WTC11 (cell line): ENCODE measurements at regions not wholly inside any gene's neighbourhood (a gene's known extent, or its start where the extent isn't known, plus 50 kb on each side); places are given as distances from the start of the nearest gene placed in this dataset.

Experiments used
- ATAC-seq: fragments of 200-7000 bp; cut with Tn5 transposase; 2 replicates; pipeline ENCODE4 v1.10.0; 2021; ENCODE audit warnings: mild to moderate bottlenecking, moderate library complexity
- CTCF ChIA-PET: fragments of 300-600 bp; sonication (Branson Sonifier 250); formaldehyde crosslinking; loops from one replicate; lab custom pipeline; 2021; ENCODE audit warnings: antibody characterized with exemption; lab: Charles Lee
- POLR2A ChIA-PET: fragments of 350-600 bp; sonication (Branson Sonifier 250); formaldehyde crosslinking; loops from one replicate; lab custom pipeline; 2021; ENCODE audit warnings: antibody characterized with exemption; lab: Charles Lee
- DNase-seq: peaks from one replicate; pipeline ENCODE4 v3.0.0; 2021; ENCODE audit warnings: low spot score
- H3K27ac Mint-ChIP-seq: 2 replicates; pipeline ENCODE4 v1.8.0; 2021; ENCODE audit warnings: mixed read lengths
- H3K27me3 Mint-ChIP-seq: 2 replicates; pipeline ENCODE4 v1.8.0; 2021; ENCODE audit warnings: low read depth, mild to moderate bottlenecking, moderate library complexity, mixed read lengths
- H3K36me3 Mint-ChIP-seq: 2 replicates; pipeline ENCODE4 v1.8.0; 2021; ENCODE audit warnings: mixed read lengths
- H3K4me1 Mint-ChIP-seq: 2 replicates; pipeline ENCODE4 v1.8.0; 2022; ENCODE audit warnings: mixed read lengths
- H3K4me3 Mint-ChIP-seq: 2 replicates; pipeline ENCODE4 v1.8.0; 2021; ENCODE audit warnings: mild to moderate bottlenecking, moderate library complexity, mixed read lengths
- H3K9me3 Mint-ChIP-seq: 2 replicates; pipeline ENCODE4 v1.8.0; 2021; ENCODE audit warnings: mixed read lengths
- AFF4 ChIP-seq: sonication (generic); formaldehyde crosslinking; IDR thresholded peaks from 2 replicates; pipeline ENCODE4 v1.8.1; 2023; ENCODE audit warnings: mild to moderate bottlenecking, missing genetic modification reagents, borderline replicate concordance
- CTCF ChIP-seq: fragments of 200-600 bp; IDR thresholded peaks from 2 replicates; pipeline ENCODE4 v1.8.0; 2022; ENCODE audit warnings: antibody characterized with exemption
- ELF4 ChIP-seq: sonication (generic); formaldehyde crosslinking; IDR thresholded peaks from 2 replicates; pipeline ENCODE4 v1.8.1; 2022; ENCODE audit warnings: low read depth, mild to moderate bottlenecking, moderate library complexity, missing genetic modification reagents
- FOXP1 ChIP-seq: sonication (generic); formaldehyde crosslinking; IDR thresholded peaks from 2 replicates; pipeline ENCODE4 v1.8.0; 2022; ENCODE audit warnings: missing genetic modification reagents, mild to moderate bottlenecking, moderate library complexity, borderline replicate concordance
- GRHL2 ChIP-seq: fragments of 250-450 bp; sonication (Bioruptor Pico); IDR thresholded peaks from 2 replicates; pipeline ENCODE4 v1.8.0; 2022; ENCODE audit warnings: mild to moderate bottlenecking, moderate library complexity; ENCODE audit not compliant: insufficient replicate concordance, severe bottlenecking
- HMGA2 ChIP-seq: fragments of 250-450 bp; sonication (Bioruptor Pico); IDR thresholded peaks from 2 replicates; pipeline ENCODE4 v1.4.0; 2021; ENCODE audit warnings: mild to moderate bottlenecking, moderate library complexity
- NR2C2 ChIP-seq: sonication (generic); formaldehyde crosslinking; IDR thresholded peaks from 2 replicates; pipeline ENCODE4 v1.8.0; 2022; ENCODE audit warnings: mild to moderate bottlenecking, missing genetic modification reagents
- TCF7 ChIP-seq: sonication (generic); formaldehyde crosslinking; IDR thresholded peaks from 2 replicates; pipeline ENCODE4 v1.8.0; 2022; ENCODE audit warnings: mild to moderate bottlenecking, low read depth, missing genetic modification reagents, moderate library complexity
- TP53 ChIP-seq: sonication (generic); formaldehyde crosslinking; IDR thresholded peaks from 2 replicates; pipeline ENCODE4 v1.8.1; 2023; ENCODE audit warnings: mild to moderate bottlenecking, missing genetic modification reagents
- USF1 ChIP-seq: sonication (generic); formaldehyde crosslinking; IDR thresholded peaks from 2 replicates; pipeline ENCODE4 v1.8.0; 2022; ENCODE audit warnings: mild to moderate bottlenecking, missing genetic modification reagents
- ZNF121 ChIP-seq: sonication (generic); formaldehyde crosslinking; IDR thresholded peaks from 2 replicates; pipeline ENCODE4 v1.8.0; 2023; ENCODE audit warnings: missing genetic modification reagents
- ZNF281 ChIP-seq: sonication (generic); formaldehyde crosslinking; IDR thresholded peaks from 2 replicates; pipeline ENCODE4 v1.8.0; 2023; ENCODE audit warnings: mild to moderate bottlenecking, missing genetic modification reagents
- ZNF425 ChIP-seq: fragments of 250-450 bp; sonication (Bioruptor Pico); conservative IDR thresholded peaks from 2 replicates; pipeline ENCODE4 v1.9.0; 2021; ENCODE audit warnings: mild to moderate bottlenecking

GRCh38 chr9:88278036-88278435 lies 110.2 kb upstream of the SPIN1 start:
- CTCF ChIA-PET, result no interaction called here
- Mint-ChIP-seq H3K9me3 (peaks cover under 1% of the 10 kb centered on the region), H3K27me3 (peaks cover 10% of the 10 kb centered on the region), H3K4me1 (peaks cover 49% of the 10 kb centered on the region), H3K27ac (no peak overlapping the region), H3K36me3 (peaks cover 1% of the 10 kb centered on the region), H3K4me3 (no peak overlapping the region)
- POLR2A ChIA-PET, result no interaction called here
- no peak for DNase-seq
- peak; percentile 15; the same call in 1 of the 2 replicates for ATAC-seq
- TF ChIP-seq HMGA2 (CRISPR knock-in tag), result no peak
- TF ChIP-seq FOXP1 (CRISPR knock-in tag), result 0 out of 2 replicates have a peak, but pooled peaks have one; percentile 25

- Mint-ChIP-seq H3K9me3 (peaks cover 9% of the 10 kb centered on the region), H3K27me3 (peaks cover 10% of the 10 kb centered on the region), H3K27ac (no peak overlapping the region), H3K36me3 (no peaks in the 10 kb centered on the region; the same call in 1 of the 2 replicates), H3K4me3 (no peak overlapping the region), H3K4me1 (peaks cover 37% of the 10 kb centered on the region)
- ChIA-PET CTCF (no interaction called here), POLR2A (no interaction called here)
- ATAC-seq (no peak), DNase-seq (no peak)
- no peak for TF ChIP-seq NR2C2 (CRISPR knock-in tag)
- TF ChIP-seq ZNF425 (CRISPR knock-in tag), result no peak
- no peak for TF ChIP-seq GRHL2
- no peak for TF ChIP-seq USF1 (CRISPR knock-in tag)
- TF ChIP-seq ELF4 (CRISPR knock-in tag), result no peak
- TF ChIP-seq AFF4 (CRISPR knock-in tag), result no peak
- no peak for TF ChIP-seq TP53
- no peak for TF ChIP-seq ZNF281
- TF ChIP-seq TCF7 (CRISPR knock-in tag), result no peak
- TF ChIP-seq ZNF121 (CRISPR knock-in tag), result no peak
- no peak for TF ChIP-seq CTCF
Observed at GRCh38 chr9:88274078-88274477, 114.2 kb upstream of the SPIN1 start.
